HEK293 (cell line): ENCODE measurements at regions not wholly inside any gene's neighbourhood (a gene's known extent, or its start where the extent isn't known, plus 50 kb on each side); places are given as distances from the start of the nearest gene placed in this dataset.

ENCODE experiments used
- CTCF ChIA-PET: fragments of 350-600 bp; formaldehyde crosslinking; extraction: SDS; loops from one replicate; lab custom pipeline; 2021; ENCODE audit warnings: antibody characterized with exemption; lab: Yijun Ruan, JAX
- POLR2A ChIA-PET: fragments of 300-600 bp; formaldehyde crosslinking; extraction: SDS; loops from one replicate; lab custom pipeline; 2020; ENCODE audit warnings: antibody characterized with exemption, inconsistent platforms; lab: Yijun Ruan, JAX
- H3K27ac ChIP-seq: fragments of 200-500 bp; sonication (Bioruptor generic); 2 replicates; pipeline ENCODE4 v1.5.1; 2014; ENCODE audit warnings: low read depth, low read length, control low read depth, inconsistent platforms; ENCODE audit errors: extremely low read depth
- H3K36me3 ChIP-seq, 2 experiments: fragments of 200-500 bp in 1 of 2; sonication (Bioruptor generic) in 1 of 2; 1 replicate in 1 of 2; 2 replicates in 1 of 2; pipeline ENCODE4 v1.5.1; 2014 to 2017; ENCODE audit warnings: inconsistent platforms in 2 of 2, low read length in 2 of 2; ENCODE audit not compliant: control insufficient read depth in 2 of 2, insufficient read depth in 1 of 2
- H3K4me1 ChIP-seq: fragments of 200-500 bp; sonication (Bioruptor generic); 2 replicates; pipeline ENCODE4 v1.5.1; 2014; ENCODE audit warnings: mild to moderate bottlenecking, low read length, inconsistent platforms; ENCODE audit not compliant: control insufficient read depth, insufficient read depth
- H3K4me3 ChIP-seq: 2 replicates; pipeline ENCODE4 v1.5.1; 2011; ENCODE audit warnings: low read depth, mild to moderate bottlenecking, control low read depth, low read length, moderate library complexity
- H3K9me3 ChIP-seq: fragments of 200-500 bp; sonication (Bioruptor generic); 2 replicates; pipeline ENCODE4 v1.5.1; 2014; ENCODE audit warnings: low read depth, low read length, inconsistent platforms; ENCODE audit not compliant: control insufficient read depth, insufficient read depth
- BCL11A ChIP-seq: fragments of 450-650 bp; formaldehyde crosslinking; IDR thresholded peaks from 2 replicates; pipeline ENCODE4 v1.5.1; 2016; ENCODE audit warnings: low read depth, missing biosample characterization, missing genetic modification characterization
- ELK4 ChIP-seq: IDR thresholded peaks from 2 replicates; pipeline ENCODE4 v1.6.1; 2011; ENCODE audit warnings: mild to moderate bottlenecking, low read depth, low read length, borderline replicate concordance
- KLF17 ChIP-seq: fragments of 450-650 bp; formaldehyde crosslinking; IDR thresholded peaks from 2 replicates; pipeline ENCODE4 v1.5.1; 2016; ENCODE audit warnings: missing biosample characterization, missing genetic modification characterization
- SCRT1 ChIP-seq: fragments of 450-650 bp; formaldehyde crosslinking; IDR thresholded peaks from 2 replicates; pipeline ENCODE4 v1.5.1; 2016; ENCODE audit warnings: missing biosample characterization, missing genetic modification characterization, borderline replicate concordance
- SCRT2 ChIP-seq: fragments of 450-650 bp; formaldehyde crosslinking; IDR thresholded peaks from 2 replicates; pipeline ENCODE4 v1.5.1; 2016; ENCODE audit warnings: missing biosample characterization, missing genetic modification characterization
- ZBTB1 ChIP-seq: fragments of 450-650 bp; formaldehyde crosslinking; IDR thresholded peaks from 2 replicates; pipeline ENCODE4 v1.5.1; 2016; ENCODE audit warnings: missing biosample characterization, missing genetic modification characterization
- ZIC2 ChIP-seq: fragments of 450-650 bp; formaldehyde crosslinking; IDR thresholded peaks from 2 replicates; pipeline ENCODE4 v1.5.1; 2016; ENCODE audit warnings: missing biosample characterization, missing genetic modification characterization
- ZNF174 ChIP-seq: fragments of 450-650 bp; formaldehyde crosslinking; IDR thresholded peaks from 2 replicates; pipeline ENCODE4 v1.5.0; 2017; ENCODE audit warnings: missing biosample characterization, mild to moderate bottlenecking, missing genetic modification characterization
- ZNF354C ChIP-seq: fragments of 450-650 bp; formaldehyde crosslinking; IDR thresholded peaks from 2 replicates; pipeline ENCODE4 v1.5.1; 2016; ENCODE audit warnings: missing biosample characterization, missing genetic modification characterization, low read depth, borderline replicate concordance
- ZNF555 ChIP-seq: fragments of 450-650 bp; formaldehyde crosslinking; conservative IDR thresholded peaks from 2 replicates; pipeline ENCODE4 v1.5.1; 2017; ENCODE audit warnings: missing biosample characterization, mild to moderate bottlenecking, missing genetic modification characterization, inconsistent platforms
- ZNF621 ChIP-seq: fragments of 450-650 bp; formaldehyde crosslinking; IDR thresholded peaks from 2 replicates; pipeline ENCODE4 v1.5.1; 2017; ENCODE audit warnings: missing biosample characterization, missing genetic modification characterization
- ZNF677 ChIP-seq: fragments of 450-650 bp; IDR thresholded peaks from 2 replicates; pipeline ENCODE4 v1.5.0; 2018; ENCODE audit warnings: missing biosample characterization, mild to moderate bottlenecking, missing genetic modification characterization, moderate library complexity
- ZNF777 ChIP-seq: fragments of 450-650 bp; formaldehyde crosslinking; IDR thresholded peaks from 2 replicates; pipeline ENCODE4 v1.5.1; 2017; ENCODE audit warnings: missing biosample characterization, missing genetic modification characterization, borderline replicate concordance
- ZSCAN23 ChIP-seq: fragments of 450-650 bp; formaldehyde crosslinking; IDR thresholded peaks from 2 replicates; pipeline ENCODE4 v1.5.1; 2016; ENCODE audit warnings: missing biosample characterization, missing genetic modification characterization
- ZSCAN30 ChIP-seq: fragments of 450-650 bp; IDR thresholded peaks from 2 replicates; pipeline ENCODE4 v1.5.1; 2018; ENCODE audit warnings: missing biosample characterization, mild to moderate bottlenecking, missing genetic modification characterization, moderate library complexity
- TF ChIP-seq, protein P1 (sequence below): fragments of 450-650 bp; formaldehyde crosslinking; IDR thresholded peaks from 2 replicates; pipeline ENCODE4 v1.5.1; 2016; ENCODE audit warnings: missing biosample characterization, missing genetic modification characterization, borderline replicate concordance
- TF ChIP-seq, protein P2 (sequence below): fragments of 450-650 bp; formaldehyde crosslinking; IDR thresholded peaks from 2 replicates; pipeline ENCODE4 v1.5.1; 2016; ENCODE audit warnings: missing biosample characterization, missing genetic modification characterization

- Histone ChIP-seq H3K9me3 (no peaks in the 10 kb centered on the region), H3K4me1 (peaks cover 3% of the 10 kb centered on the region)
- TF ChIP-seq BCL11A (tag by site-specific recombination) (no peak), SCRT1 (0 out of 2 replicates have a peak, but pooled peaks have one; percentile 41), SCRT2 (tag by site-specific recombination) (peak; percentile 72)
- TF ChIP-seq, all 188 proteins: peak for 2
- no peak overlapping the region for H3K4me3 ChIP-seq
- H3K27ac ChIP-seq = no peak overlapping the region
- POLR2A ChIA-PET = no interaction called here
- CTCF ChIA-PET = interaction anchor here (0.6 to 2.0 kb wide), 2 partner anchors 54 to 526 kb away, joined by 3 to 5 read pairs; no protein-coding TSS in a partner anchor
- H3K36me3 ChIP-seq = no peaks in the 10 kb centered on the region
These were observed 63.7 kb upstream of the MMADHC start for GRCh38 chr2:149651229-149651628.

DNA sequence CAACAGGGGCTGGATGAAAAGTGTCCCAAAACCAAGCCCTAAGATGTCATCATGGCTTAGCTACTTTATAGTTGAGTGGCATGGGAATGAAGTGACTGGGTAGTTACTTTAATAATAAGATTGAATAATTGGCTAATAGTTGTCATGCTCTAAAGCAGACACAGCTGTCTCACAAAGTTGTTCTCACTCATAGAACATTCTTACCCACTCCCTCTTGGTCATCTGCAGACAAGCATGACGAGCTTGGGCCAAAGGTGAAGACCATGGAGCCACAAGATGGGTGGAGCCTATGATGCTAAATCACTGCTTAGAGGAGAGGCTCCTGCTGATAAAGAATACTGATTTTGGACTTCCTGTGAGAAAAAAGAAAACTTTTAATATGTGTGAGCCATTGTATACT lies 62.4 kb upstream of the MMADHC start:
- no peak overlapping the region for H3K27ac ChIP-seq
- no peak overlapping the region for H3K4me3 ChIP-seq
- CTCF ChIA-PET = interaction anchor here (0.5 to 2.0 kb wide), 4 partner anchors 52 to 496 kb away, joined by 3 to 5 read pairs (median 4); no protein-coding TSS in a partner anchor
- H3K9me3 ChIP-seq = no peaks in the 10 kb centered on the region
- no peaks in the 10 kb centered on the region for H3K36me3 ChIP-seq
- TF ChIP-seq ZNF354C (tag by site-specific recombination) (no peak), ZIC2 (no peak), ZNF174 (tag by site-specific recombination) (no peak), ELK4 (no peak), ZNF621 (no peak), ZNF777 (no peak), ZSCAN30 (no peak), ZNF555 (no peak), ZNF677 (tag by site-specific recombination) (no peak), ZBTB1 (tag by site-specific recombination) (no peak), KLF17 (tag by site-specific recombination) (no peak), SCRT1 (no peak), ZSCAN23 (tag by site-specific recombination) (no peak)
- TF ChIP-seq, protein P1, sequence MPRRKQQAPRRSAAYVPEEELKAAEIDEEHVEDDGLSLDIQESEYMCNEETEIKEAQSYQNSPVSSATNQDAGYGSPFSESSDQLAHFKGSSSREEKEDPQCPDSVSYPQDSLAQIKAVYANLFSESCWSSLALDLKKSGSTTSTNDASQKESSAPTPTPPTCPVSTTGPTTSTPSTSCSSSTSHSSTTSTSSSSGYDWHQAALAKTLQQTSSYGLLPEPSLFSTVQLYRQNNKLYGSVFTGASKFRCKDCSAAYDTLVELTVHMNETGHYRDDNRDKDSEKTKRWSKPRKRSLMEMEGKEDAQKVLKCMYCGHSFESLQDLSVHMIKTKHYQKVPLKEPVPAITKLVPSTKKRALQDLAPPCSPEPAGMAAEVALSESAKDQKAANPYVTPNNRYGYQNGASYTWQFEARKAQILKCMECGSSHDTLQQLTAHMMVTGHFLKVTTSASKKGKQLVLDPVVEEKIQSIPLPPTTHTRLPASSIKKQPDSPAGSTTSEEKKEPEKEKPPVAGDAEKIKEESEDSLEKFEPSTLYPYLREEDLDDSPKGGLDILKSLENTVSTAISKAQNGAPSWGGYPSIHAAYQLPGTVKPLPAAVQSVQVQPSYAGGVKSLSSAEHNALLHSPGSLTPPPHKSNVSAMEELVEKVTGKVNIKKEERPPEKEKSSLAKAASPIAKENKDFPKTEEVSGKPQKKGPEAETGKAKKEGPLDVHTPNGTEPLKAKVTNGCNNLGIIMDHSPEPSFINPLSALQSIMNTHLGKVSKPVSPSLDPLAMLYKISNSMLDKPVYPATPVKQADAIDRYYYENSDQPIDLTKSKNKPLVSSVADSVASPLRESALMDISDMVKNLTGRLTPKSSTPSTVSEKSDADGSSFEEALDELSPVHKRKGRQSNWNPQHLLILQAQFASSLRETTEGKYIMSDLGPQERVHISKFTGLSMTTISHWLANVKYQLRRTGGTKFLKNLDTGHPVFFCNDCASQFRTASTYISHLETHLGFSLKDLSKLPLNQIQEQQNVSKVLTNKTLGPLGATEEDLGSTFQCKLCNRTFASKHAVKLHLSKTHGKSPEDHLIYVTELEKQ (tag by site-specific recombination) = no peak
- TF ChIP-seq, protein P2, sequence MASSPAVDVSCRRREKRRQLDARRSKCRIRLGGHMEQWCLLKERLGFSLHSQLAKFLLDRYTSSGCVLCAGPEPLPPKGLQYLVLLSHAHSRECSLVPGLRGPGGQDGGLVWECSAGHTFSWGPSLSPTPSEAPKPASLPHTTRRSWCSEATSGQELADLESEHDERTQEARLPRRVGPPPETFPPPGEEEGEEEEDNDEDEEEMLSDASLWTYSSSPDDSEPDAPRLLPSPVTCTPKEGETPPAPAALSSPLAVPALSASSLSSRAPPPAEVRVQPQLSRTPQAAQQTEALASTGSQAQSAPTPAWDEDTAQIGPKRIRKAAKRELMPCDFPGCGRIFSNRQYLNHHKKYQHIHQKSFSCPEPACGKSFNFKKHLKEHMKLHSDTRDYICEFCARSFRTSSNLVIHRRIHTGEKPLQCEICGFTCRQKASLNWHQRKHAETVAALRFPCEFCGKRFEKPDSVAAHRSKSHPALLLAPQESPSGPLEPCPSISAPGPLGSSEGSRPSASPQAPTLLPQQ (tag by site-specific recombination) = no peak
- TF ChIP-seq, all 188 proteins: peak for 0
- peaks cover 3% of the 10 kb centered on the region for H3K4me1 ChIP-seq
- POLR2A ChIA-PET = no interaction called here
